Activated T-helper 1 cell treated with anti-CD3 and anti-CD28 coated beads, Interleukin-12 subunit alpha, Interleukin-12 subunit beta, Interleukin-2, Interleukin-4 antibody, amounts not matched to agents 30 ng/mL and 10 ng/mL and 1 ng/mL, durations not matched to agents 14 hours and 24 hours and 36 hours (primary cell): ENCODE measurements at regions not wholly inside any gene's neighbourhood (a gene's known extent, or its start where the extent isn't known, plus 50 kb on each side); places are given as distances from the start of the nearest gene placed in this dataset.
"Not testable (repeated sequence)": the region's sequence is repeated elsewhere in the genome, so short reads cannot be mapped to it uniquely, and the experiment has no call there.

ENCODE experiments used
- DNase-seq: peaks from one replicate; pipeline ENCODE4 v3.0.0; 2021; ENCODE audit warnings: low spot score
- H3K27ac Mint-ChIP-seq: one replicate; pipeline ENCODE4 v1.8.0; 2021; ENCODE audit warnings: mild to moderate bottlenecking, mixed read lengths
- H3K27me3 Mint-ChIP-seq: one replicate; pipeline ENCODE4 v1.8.0; 2022; ENCODE audit warnings: mild to moderate bottlenecking, moderate library complexity, mixed read lengths; ENCODE audit not compliant: insufficient read depth
- H3K36me3 Mint-ChIP-seq: one replicate; pipeline ENCODE4 v1.8.0; 2021; ENCODE audit warnings: low read depth, mixed read lengths
- H3K4me1 Mint-ChIP-seq: one replicate; pipeline ENCODE4 v1.8.0; 2021; ENCODE audit warnings: low read depth, mixed read lengths
- H3K4me3 Mint-ChIP-seq: one replicate; pipeline ENCODE4 v1.8.0; 2021; ENCODE audit warnings: mild to moderate bottlenecking, moderate library complexity, mixed read lengths
- H3K9me3 Mint-ChIP-seq: one replicate; pipeline ENCODE4 v1.8.0; 2021; ENCODE audit warnings: mixed read lengths
- intact Hi-C: fragments of 100-400 bp; cut with micrococcal nuclease; formaldehyde crosslinking; loops from one replicate; pipeline ENCODE4 v1.15.1; 2024

DNA sequence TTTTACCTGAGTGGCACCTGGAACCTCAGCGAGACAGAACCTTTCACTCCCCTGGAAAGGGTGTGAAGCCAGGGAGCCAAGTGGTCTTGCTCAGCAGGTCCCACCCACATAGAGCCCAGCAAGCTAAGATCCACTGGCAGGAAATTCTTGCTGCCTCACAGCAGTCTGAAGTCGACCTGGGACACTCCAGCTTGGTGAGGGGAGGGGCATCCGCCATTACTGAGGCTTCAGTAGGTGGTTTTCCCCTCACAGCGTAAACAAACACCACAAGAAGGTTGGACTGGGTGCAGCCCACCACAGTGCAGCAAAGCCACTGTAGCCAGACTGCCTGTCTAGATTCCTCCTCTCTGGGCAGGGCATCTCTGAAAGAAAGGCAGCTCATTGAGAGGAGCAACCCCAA lies 134.7 kb upstream of the RSPO3 start:
- intact Hi-C loops = no loop called here
- no peak overlapping the region for H3K27ac Mint-ChIP-seq
- peaks cover 7% of the 10 kb centered on the region for H3K9me3 Mint-ChIP-seq
- no peaks in the 10 kb centered on the region for H3K27me3 Mint-ChIP-seq
- no peak for DNase-seq
- H3K4me3 Mint-ChIP-seq = no peak overlapping the region
- H3K4me1 Mint-ChIP-seq = no peaks in the 10 kb centered on the region
- no peaks in the 10 kb centered on the region for H3K36me3 Mint-ChIP-seq

DNA sequence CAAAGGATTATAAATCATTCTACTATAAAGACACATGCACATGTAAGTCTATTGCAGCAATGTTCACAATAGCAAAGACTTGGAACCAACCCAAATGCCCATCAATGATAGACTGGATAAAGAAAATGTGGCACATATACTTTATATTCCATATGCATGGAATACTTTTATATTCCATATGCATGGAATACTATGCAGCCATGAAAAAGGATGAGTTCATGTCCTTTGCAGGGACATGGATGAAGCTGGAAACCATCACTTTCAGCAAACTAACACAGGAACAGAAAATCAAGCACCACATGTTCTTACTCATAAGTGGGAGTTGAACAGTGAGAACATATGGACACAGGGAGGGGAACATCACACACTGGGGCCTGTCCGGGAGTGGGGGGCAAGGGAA lies 130.3 kb upstream of the RSPO3 start:
- H3K4me3 Mint-ChIP-seq, H3K27ac Mint-ChIP-seq, H3K36me3 Mint-ChIP-seq, H3K9me3 Mint-ChIP-seq, H3K27me3 Mint-ChIP-seq, H3K4me1 Mint-ChIP-seq, DNase-seq, intact Hi-C loops: not testable (repeated sequence)

DNA sequence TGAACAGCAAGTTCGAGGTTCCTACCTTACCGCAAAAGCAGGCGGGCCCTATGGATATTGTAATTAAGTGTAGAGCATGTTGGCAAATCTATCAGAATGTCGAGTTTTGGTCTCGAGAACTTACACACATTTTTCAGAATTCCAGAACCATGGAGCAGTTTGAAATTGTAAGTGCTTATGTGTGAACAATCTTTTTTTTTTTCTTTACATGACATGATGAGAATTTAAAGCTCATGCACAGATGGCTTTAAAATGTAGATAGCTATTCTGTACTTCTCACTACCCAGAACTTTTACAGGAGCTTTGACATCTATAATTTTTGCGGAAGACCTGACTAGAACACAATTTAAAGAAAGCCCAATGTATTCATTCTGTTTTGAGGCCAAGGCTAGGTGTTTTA lies 117.8 kb upstream of the RSPO3 start:
- Mint-ChIP-seq H3K4me3 (no peak overlapping the region), H3K27ac (no peak overlapping the region), H3K36me3 (no peaks in the 10 kb centered on the region), H3K4me1 (no peaks in the 10 kb centered on the region), H3K9me3 (no peaks in the 10 kb centered on the region), H3K27me3 (no peaks in the 10 kb centered on the region)
- DNase-seq = no peak
- intact Hi-C loops = no loop called here

DNA sequence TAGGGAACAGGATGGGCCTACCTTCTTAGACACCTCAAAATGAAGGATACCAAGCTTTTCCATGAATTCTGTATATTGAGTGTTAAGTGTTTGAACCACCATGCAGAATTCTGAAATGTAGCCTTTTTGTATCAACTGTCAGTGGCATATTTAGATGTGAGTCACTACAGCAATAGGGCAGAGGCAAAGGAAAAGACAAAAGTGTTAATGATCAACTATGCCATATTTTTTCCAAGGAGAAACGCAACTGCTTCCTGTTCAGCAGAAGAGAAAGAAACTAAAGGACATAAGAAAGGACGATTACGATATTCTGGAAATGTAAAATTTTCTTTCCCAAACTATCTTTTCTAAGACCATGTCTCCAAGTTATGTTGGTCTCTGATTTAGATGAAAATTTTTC lies 104.6 kb upstream of the RSPO3 start:
- H3K27ac Mint-ChIP-seq = no peak overlapping the region
- H3K27me3 Mint-ChIP-seq = no peaks in the 10 kb centered on the region
- no peaks in the 10 kb centered on the region for H3K4me1 Mint-ChIP-seq
- H3K36me3 Mint-ChIP-seq = no peaks in the 10 kb centered on the region
- H3K4me3 Mint-ChIP-seq = no peak overlapping the region
- intact Hi-C loops = no loop called here
- H3K9me3 Mint-ChIP-seq = no peaks in the 10 kb centered on the region
- DNase-seq = no peak

DNA sequence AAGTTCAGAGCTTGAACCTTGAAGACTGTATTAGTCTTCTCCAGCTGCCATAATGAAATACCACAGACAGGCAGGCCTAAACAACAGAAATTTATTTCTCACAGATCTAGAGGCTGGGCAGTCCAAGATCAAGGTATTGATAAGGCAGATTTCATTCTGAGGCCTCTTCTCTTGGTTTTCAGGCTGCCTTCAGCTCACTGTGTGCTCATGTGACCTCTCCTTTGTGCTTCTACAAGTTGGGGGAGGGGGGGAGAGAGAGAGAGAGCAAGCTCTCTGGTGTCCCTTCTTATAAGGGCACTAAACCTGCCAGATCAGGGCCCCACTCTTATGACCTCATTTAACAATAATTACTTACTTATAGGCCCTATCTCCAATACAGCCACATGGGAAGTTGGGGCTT lies 102.6 kb upstream of the RSPO3 start:
- no peak for DNase-seq
- intact Hi-C loops = no loop called here
- no peaks in the 10 kb centered on the region for H3K4me1 Mint-ChIP-seq

DNA sequence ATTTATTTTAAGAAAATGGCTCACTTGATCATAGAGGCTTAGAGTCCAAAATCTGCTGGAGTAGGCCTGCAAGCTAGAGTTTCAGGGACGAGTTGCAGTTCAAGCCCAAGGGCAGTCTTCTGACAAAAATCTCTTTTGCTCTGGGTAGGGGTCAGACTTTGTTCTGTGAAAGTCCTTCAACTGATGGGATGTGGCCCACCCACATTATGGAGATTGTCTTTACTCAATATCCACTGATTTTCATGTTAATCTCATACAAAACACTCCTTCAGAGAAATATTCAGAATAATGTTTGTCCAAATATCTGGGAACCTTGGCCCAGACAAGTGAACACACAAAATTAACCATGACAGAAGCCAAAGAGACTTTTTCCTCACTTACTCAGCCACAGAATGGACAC lies 98.6 kb upstream of the RSPO3 start:
- intact Hi-C loops = no loop called here
- Mint-ChIP-seq H3K4me1 (no peaks in the 10 kb centered on the region), H3K36me3 (no peaks in the 10 kb centered on the region), H3K4me3 (no peak overlapping the region), H3K27me3 (peaks cover 2% of the 10 kb centered on the region), H3K9me3 (no peaks in the 10 kb centered on the region), H3K27ac (no peak overlapping the region)
- no peak for DNase-seq

More for the DNA sequence above, 102.6 kb upstream of the RSPO3 start:
- H3K9me3 Mint-ChIP-seq = no peaks in the 10 kb centered on the region
- H3K36me3 Mint-ChIP-seq = no peaks in the 10 kb centered on the region
- H3K27me3 Mint-ChIP-seq = no peaks in the 10 kb centered on the region
- H3K4me3 Mint-ChIP-seq = no peak overlapping the region
- H3K27ac Mint-ChIP-seq = no peak overlapping the region

DNA sequence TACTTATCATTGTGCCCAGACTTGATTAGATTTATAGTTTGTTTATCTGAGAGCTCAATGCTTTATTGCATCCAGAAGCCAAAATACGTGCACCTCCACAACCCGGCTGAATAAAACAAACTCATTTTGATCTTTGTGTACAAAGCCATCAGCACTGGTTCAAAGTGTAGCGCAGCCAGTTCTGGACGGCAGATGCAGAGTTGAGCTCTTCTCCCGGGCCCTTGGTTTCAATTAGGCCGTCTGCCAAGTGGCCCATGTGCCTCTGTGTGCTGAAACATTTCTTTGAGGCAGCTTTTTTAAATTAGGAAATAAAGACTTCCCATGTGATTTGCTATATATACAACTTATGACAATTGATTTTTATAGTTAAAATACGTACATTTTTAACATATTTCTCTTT lies 96.2 kb upstream of the RSPO3 start:
- Mint-ChIP-seq H3K4me3 (no peak overlapping the region), H3K27ac (no peak overlapping the region), H3K9me3 (no peaks in the 10 kb centered on the region), H3K4me1 (no peaks in the 10 kb centered on the region), H3K27me3 (peaks cover 2% of the 10 kb centered on the region), H3K36me3 (no peaks in the 10 kb centered on the region)
- intact Hi-C loops = no loop called here
- no peak for DNase-seq

DNA sequence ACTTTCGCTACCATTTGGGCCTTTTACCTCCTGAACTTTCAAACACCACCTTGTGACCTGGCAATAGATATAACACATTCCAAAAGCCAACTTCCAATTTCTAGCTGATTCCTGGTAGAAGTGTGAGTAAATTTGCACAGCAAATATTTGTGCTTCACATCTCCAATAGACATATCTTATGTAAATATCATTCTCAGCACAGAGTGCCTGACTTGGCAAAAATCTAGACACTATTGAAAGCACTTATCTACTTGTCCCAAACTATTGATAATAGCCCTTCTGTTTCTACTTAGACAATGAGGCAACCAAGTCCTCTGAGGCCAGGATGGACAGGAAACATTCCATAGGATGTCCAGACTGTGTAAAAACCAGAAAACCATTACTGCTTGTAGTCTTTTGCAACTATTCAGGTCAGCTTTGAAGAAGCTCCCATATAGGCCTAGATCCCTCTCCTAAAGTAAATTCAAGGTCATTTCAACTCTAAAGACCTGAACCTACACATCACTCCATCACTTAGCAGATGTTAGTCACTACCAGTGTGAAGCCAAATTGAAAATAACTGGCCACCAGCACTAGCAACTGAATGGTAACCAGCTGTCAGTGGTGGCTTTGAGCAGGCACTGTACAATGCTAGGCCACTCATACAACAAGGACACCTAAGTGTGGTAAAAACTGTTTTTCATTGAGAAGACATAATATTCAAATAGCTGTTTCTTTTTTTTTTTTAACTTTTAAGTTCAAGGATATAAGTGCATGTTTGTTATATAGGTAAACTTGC lies 95.3 kb upstream of the RSPO3 start:
- no peaks in the 10 kb centered on the region for H3K4me1 Mint-ChIP-seq
- intact Hi-C loops = no loop called here
- H3K4me3 Mint-ChIP-seq = no peak overlapping the region
- H3K9me3 Mint-ChIP-seq = no peaks in the 10 kb centered on the region
- DNase-seq = no peak
- H3K36me3 Mint-ChIP-seq = no peaks in the 10 kb centered on the region
- peaks cover 2% of the 10 kb centered on the region for H3K27me3 Mint-ChIP-seq
- no peak overlapping the region for H3K27ac Mint-ChIP-seq

DNA sequence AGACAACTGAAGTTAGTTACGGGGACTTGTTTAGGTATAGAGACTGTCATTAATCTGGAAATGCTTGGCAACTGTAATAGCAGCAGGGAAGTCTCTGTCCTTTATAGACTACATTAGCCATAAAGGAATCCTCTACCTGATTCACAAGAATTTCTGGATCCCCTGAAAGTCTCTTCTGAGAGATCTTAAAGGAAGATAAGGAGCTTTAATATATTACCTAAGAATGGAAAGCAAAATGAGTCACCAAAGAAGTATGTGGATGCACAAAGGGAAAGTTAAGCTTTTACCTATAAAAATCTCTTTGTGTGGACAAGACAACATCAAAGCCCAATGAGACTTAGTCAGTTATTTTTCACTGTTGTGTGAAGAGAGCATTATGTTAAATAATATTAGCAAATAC lies 92.2 kb upstream of the RSPO3 start:
- no peak overlapping the region for H3K4me3 Mint-ChIP-seq
- no peaks in the 10 kb centered on the region for H3K36me3 Mint-ChIP-seq
- no peaks in the 10 kb centered on the region for H3K4me1 Mint-ChIP-seq

DNA sequence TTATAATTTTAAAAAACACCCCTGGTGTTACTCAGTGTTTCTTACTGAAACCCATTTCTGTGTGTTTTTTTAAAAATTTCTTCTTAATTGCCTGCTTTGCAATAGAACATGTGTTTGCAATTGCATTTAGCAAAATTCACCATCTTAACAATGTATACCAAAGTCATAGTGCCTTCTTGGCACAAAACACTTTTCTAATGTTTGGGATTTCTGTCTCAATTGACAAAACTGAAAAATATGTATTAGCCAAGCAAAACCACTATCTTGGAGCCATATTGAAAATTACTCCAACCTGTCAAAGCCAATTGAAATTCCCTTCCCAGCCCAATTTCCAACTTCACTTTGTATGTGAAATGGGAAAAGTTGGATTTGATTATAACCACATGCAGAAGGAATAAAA lies 88.4 kb upstream of the RSPO3 start:
- H3K4me1 Mint-ChIP-seq = no peaks in the 10 kb centered on the region
- H3K36me3 Mint-ChIP-seq = no peaks in the 10 kb centered on the region
- intact Hi-C loops = no loop called here
- H3K9me3 Mint-ChIP-seq = no peaks in the 10 kb centered on the region
- H3K27ac Mint-ChIP-seq = no peak overlapping the region
- H3K4me3 Mint-ChIP-seq = no peak overlapping the region
- no peaks in the 10 kb centered on the region for H3K27me3 Mint-ChIP-seq
- DNase-seq = no peak

More for the DNA sequence above, 92.2 kb upstream of the RSPO3 start:
- Mint-ChIP-seq H3K27ac (no peak overlapping the region), H3K9me3 (no peaks in the 10 kb centered on the region), H3K27me3 (peaks cover 2% of the 10 kb centered on the region)
- no peak for DNase-seq
- intact Hi-C loops = no loop called here

DNA sequence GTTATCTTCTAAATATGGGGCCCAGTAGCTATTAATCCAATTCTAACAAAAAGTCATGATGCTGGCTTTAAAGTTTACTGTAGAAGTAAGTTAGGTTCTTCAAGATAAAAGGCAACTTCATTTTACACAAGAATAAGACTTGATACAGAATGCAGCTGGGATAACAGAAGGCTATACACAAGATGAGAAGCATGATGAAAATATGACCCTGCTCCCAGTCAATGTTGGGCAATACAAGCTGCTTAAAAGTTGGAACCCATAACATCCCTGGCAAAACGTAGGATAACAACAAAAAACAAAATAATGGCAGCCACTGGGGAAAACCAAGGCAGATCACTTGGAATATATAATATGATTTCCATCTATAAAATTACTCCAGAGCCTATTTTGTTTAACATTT lies 87.6 kb upstream of the RSPO3 start:
- DNase-seq = no peak
- Mint-ChIP-seq H3K4me3 (no peak overlapping the region), H3K36me3 (no peaks in the 10 kb centered on the region), H3K27ac (no peak overlapping the region), H3K27me3 (no peaks in the 10 kb centered on the region), H3K4me1 (no peaks in the 10 kb centered on the region), H3K9me3 (no peaks in the 10 kb centered on the region)
- intact Hi-C loops = no loop called here

DNA sequence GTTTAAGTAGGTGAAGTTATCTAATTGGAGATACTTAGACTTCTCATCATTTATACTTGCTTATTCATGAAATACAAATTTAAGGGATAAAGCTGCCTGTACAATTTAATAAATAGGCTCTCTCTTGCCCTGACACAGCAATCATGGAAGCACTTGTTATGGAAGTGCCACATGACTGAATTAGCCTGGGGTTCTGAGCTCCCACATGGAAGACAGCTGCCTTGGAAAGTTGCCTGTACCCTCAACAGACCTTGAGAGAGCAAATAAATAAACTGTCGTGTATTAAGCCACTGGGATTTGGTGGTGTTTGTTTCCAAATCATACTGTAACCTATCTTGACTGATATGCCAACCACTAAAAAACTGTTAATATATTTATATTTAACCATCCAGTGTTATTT lies 87.0 kb upstream of the RSPO3 start:
- Mint-ChIP-seq H3K27ac (no peak overlapping the region), H3K4me3 (no peak overlapping the region), H3K4me1 (no peaks in the 10 kb centered on the region), H3K36me3 (no peaks in the 10 kb centered on the region), H3K27me3 (no peaks in the 10 kb centered on the region), H3K9me3 (no peaks in the 10 kb centered on the region)
- DNase-seq = no peak
- intact Hi-C loops = no loop called here

DNA sequence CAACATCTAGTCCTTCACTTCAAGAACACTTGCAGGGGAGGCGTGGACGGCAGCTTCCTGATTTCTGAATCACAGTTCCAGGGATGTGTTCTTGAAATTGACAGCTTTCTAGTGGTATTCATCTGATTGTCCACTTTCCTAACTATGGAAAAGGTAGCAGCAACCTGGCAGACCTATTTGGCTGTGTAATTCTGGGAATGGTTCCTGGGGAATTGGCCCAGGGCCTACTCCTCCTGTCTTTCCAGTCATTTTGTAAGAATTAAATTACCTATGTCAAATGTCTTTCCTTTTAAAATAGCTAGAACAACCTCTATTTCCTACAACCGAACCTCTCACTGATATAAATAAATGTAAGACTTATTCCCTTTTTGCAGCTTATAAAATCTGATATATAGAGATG lies 85.5 kb upstream of the RSPO3 start:
- no peaks in the 10 kb centered on the region for H3K4me1 Mint-ChIP-seq
- intact Hi-C loops = no loop called here
- H3K4me3 Mint-ChIP-seq = no peak overlapping the region
- no peaks in the 10 kb centered on the region for H3K27me3 Mint-ChIP-seq
- H3K36me3 Mint-ChIP-seq = no peaks in the 10 kb centered on the region
- H3K9me3 Mint-ChIP-seq = no peaks in the 10 kb centered on the region
- no peak for DNase-seq
- no peak overlapping the region for H3K27ac Mint-ChIP-seq
